ENCODE measurements at regions not wholly inside any gene's neighbourhood (a gene's known extent, or its start where the extent isn't known, plus 50 kb on each side); places are given as distances from the start of the nearest gene placed in this dataset.

DNA sequence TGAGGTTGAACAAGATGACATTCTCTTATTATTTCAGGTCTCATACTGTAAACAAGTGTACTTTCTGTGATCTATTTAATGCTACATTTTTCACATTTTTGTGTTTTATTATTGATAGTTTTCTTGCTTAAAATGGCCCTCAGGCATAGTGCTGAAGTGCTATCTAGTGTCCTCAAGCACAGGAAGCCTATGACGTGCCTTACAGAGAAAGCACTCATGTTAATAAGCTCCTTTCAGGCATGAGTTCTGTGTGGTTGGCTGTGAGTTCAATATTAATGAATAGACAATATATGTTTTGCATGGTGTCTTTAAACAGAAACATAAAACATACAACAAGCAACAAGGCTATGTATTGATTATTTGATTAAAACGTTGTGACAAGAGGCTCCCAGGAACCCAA lies 450.1 kb downstream of the PLK2 start:
- TF ChIP-seq EZH2 (IDR thresholded peaks at IDR 0.05; ENCODE audit: borderline replicate concordance, low read length): no peak
- TF ChIP-seq, protein P1, sequence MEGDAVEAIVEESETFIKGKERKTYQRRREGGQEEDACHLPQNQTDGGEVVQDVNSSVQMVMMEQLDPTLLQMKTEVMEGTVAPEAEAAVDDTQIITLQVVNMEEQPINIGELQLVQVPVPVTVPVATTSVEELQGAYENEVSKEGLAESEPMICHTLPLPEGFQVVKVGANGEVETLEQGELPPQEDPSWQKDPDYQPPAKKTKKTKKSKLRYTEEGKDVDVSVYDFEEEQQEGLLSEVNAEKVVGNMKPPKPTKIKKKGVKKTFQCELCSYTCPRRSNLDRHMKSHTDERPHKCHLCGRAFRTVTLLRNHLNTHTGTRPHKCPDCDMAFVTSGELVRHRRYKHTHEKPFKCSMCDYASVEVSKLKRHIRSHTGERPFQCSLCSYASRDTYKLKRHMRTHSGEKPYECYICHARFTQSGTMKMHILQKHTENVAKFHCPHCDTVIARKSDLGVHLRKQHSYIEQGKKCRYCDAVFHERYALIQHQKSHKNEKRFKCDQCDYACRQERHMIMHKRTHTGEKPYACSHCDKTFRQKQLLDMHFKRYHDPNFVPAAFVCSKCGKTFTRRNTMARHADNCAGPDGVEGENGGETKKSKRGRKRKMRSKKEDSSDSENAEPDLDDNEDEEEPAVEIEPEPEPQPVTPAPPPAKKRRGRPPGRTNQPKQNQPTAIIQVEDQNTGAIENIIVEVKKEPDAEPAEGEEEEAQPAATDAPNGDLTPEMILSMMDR (IDR thresholded peaks at IDR 0.05; ENCODE audit: low read length): no peak
